SH-SY5Y (cell line): ENCODE measurements at regions not wholly inside any gene's neighbourhood (a gene's known extent, or its start where the extent isn't known, plus 50 kb on each side); places are given as distances from the start of the nearest gene placed in this dataset.

Source experiments
- GATA2 ChIP-seq: IDR thresholded peaks from 2 replicates; pipeline ENCODE4 v1.6.1; 2011; ENCODE audit warnings: mild to moderate bottlenecking, low read depth, low read length
- GATA3 ChIP-seq: IDR thresholded peaks from 2 replicates; pipeline ENCODE4 v1.6.1; 2011; ENCODE audit warnings: low read depth, mild to moderate bottlenecking, low read length, moderate library complexity

- no peak for TF ChIP-seq GATA3
- no peak for TF ChIP-seq GATA2
Observed at GRCh38 chr15:31483053-31483985, 156.7 kb downstream of the KLF13 start.
